Neural progenitor cell (in vitro differentiated cells): ENCODE measurements at regions not wholly inside any gene's neighbourhood (a gene's known extent, or its start where the extent isn't known, plus 50 kb on each side); places are given as distances from the start of the nearest gene placed in this dataset.

ENCODE experiments used
- CTCF ChIP-seq: fragments of 200-600 bp; sonication (generic); IDR thresholded peaks from 2 replicates; pipeline ENCODE4 v1.5.1; 2017; ENCODE audit warnings: antibody characterized with exemption, mild to moderate bottlenecking
- EZH2 ChIP-seq: fragments of 200-600 bp; sonication (generic); IDR thresholded peaks from 2 replicates; pipeline ENCODE4 v1.6.1; 2017; ENCODE audit warnings: antibody characterized with exemption, mild to moderate bottlenecking, moderate library complexity
- EZH2phosphoT487 ChIP-seq: fragments of 200-600 bp; sonication (generic); IDR thresholded peaks from 2 replicates; pipeline ENCODE4 v1.6.1; 2017; ENCODE audit warnings: antibody characterized with exemption

- TF ChIP-seq CTCF (peak; percentile 81), EZH2 (no peak), EZH2phosphoT487 (no peak)
These were observed 184.3 kb downstream of the SH3BP4 start for GRCh38 chr2:235135990-235136561.
